Mesenchymal stem cell (in vitro differentiated cells and primary cell): ENCODE measurements at regions not wholly inside any gene's neighbourhood (a gene's known extent, or its start where the extent isn't known, plus 50 kb on each side); places are given as distances from the start of the nearest gene placed in this dataset. TPM values are rescaled to one million over a fixed set of nuclear protein-coding genes. Genes with fewer than 3 reads are reported as not detected.

ENCODE experiments used
- DNase-seq: peaks from one replicate; pipeline ENCODE4 v3.0.0-alpha.2; 2013
- H2AFZ ChIP-seq: one replicate; pipeline ENCODE4 v1.6.1; 2013; ENCODE audit warnings: low read depth, mild to moderate bottlenecking, control low read depth, inconsistent platforms, low read length, moderate library complexity
- H2AK5ac ChIP-seq: 2 replicates; pipeline ENCODE4 v1.6.1; 2013; ENCODE audit warnings: low read length, moderate library complexity, mild to moderate bottlenecking, inconsistent platforms; ENCODE audit not compliant: severe bottlenecking
- H2BK120ac ChIP-seq: one replicate; pipeline ENCODE4 v1.6.1; 2013; ENCODE audit warnings: low read depth, mild to moderate bottlenecking, inconsistent platforms, low read length, moderate library complexity
- H2BK12ac ChIP-seq, 2 experiments: one replicate each; pipeline ENCODE4 v1.6.1; 2013; ENCODE audit warnings: inconsistent platforms in 2 of 2, low read length in 2 of 2, mild to moderate bottlenecking in 2 of 2, moderate library complexity in 2 of 2, control low read depth in 1 of 2
- H2BK15ac ChIP-seq: one replicate; pipeline ENCODE4 v1.6.1; 2013; ENCODE audit warnings: mild to moderate bottlenecking, low read depth, inconsistent platforms; ENCODE audit not compliant: poor library complexity, severe bottlenecking
- H2BK5ac ChIP-seq: 2 replicates; pipeline ENCODE4 v1.6.1; 2013; ENCODE audit warnings: low read depth, mild to moderate bottlenecking, low read length, control low read depth, inconsistent platforms; ENCODE audit not compliant: poor library complexity, severe bottlenecking
- H3K14ac ChIP-seq, 2 experiments: one replicate each; pipeline ENCODE4 v1.6.1; 2013; ENCODE audit warnings: inconsistent platforms in 2 of 2, low read length in 2 of 2, control low read depth in 1 of 2, mild to moderate bottlenecking in 1 of 2, moderate library complexity in 1 of 2
- H3K18ac ChIP-seq, 2 experiments: one replicate each; pipeline ENCODE4 v1.6.1; 2013; ENCODE audit warnings: inconsistent platforms in 2 of 2, low read length in 2 of 2, control low read depth in 1 of 2, low read depth in 1 of 2, mild to moderate bottlenecking in 1 of 2
- H3K23ac ChIP-seq, 2 experiments: one replicate each; pipeline ENCODE4 v1.6.1; 2013; ENCODE audit warnings: inconsistent platforms in 2 of 2, low read length in 2 of 2, mild to moderate bottlenecking in 2 of 2, moderate library complexity in 2 of 2, control low read depth in 1 of 2
- H3K27ac ChIP-seq: 2 replicates; pipeline ENCODE4 v1.5.1; 2013; ENCODE audit warnings: mild to moderate bottlenecking, moderate library complexity, low read length, control low read depth, inconsistent platforms; ENCODE audit not compliant: poor library complexity, severe bottlenecking
- H3K27me3 ChIP-seq, 2 experiments: 2 replicates each; pipeline versions ENCODE4 v1.6.1 to v1.7.0; 2013; ENCODE audit warnings: low read length in 2 of 2, mild to moderate bottlenecking in 2 of 2, moderate library complexity in 2 of 2, control low read depth in 1 of 2, inconsistent platforms in 1 of 2; ENCODE audit not compliant: control insufficient read depth in 1 of 2, insufficient read depth in 1 of 2
- H3K36me3 ChIP-seq, 2 experiments: 2 replicates each; pipeline versions ENCODE4 v1.6.1 to v1.7.0; 2013; ENCODE audit warnings: low read length in 2 of 2, control low read depth in 1 of 2, inconsistent platforms in 1 of 2, low read depth in 1 of 2, mild to moderate bottlenecking in 1 of 2; ENCODE audit not compliant: insufficient read depth in 2 of 2, control insufficient read depth in 1 of 2
- H3K4ac ChIP-seq, 2 experiments: one replicate each; pipeline ENCODE4 v1.6.1; 2013; ENCODE audit warnings: inconsistent platforms in 2 of 2, low read length in 2 of 2, mild to moderate bottlenecking in 2 of 2, moderate library complexity in 2 of 2, control low read depth in 1 of 2, low read depth in 1 of 2
- H3K4me1 ChIP-seq: 2 replicates; pipeline ENCODE4 v1.6.1; 2013; ENCODE audit warnings: low read depth, low read length, control low read depth; ENCODE audit not compliant: control insufficient read depth, insufficient read depth
- H3K4me2 ChIP-seq: 2 replicates; pipeline ENCODE4 v1.6.1; 2013; ENCODE audit warnings: low read length, mild to moderate bottlenecking, inconsistent platforms; ENCODE audit not compliant: poor library complexity, severe bottlenecking
- H3K4me3 ChIP-seq, 2 experiments: 2 replicates each; pipeline versions ENCODE4 v1.5.1 to v1.7.0; 2013; ENCODE audit warnings: low read length in 2 of 2, mild to moderate bottlenecking in 2 of 2, control low read depth in 1 of 2, low read depth in 1 of 2; ENCODE audit not compliant: insufficient read depth in 1 of 2
- H3K79me1 ChIP-seq: replicated peaks from 2 replicates; pipeline ENCODE4 v1.6.1; 2013; ENCODE audit warnings: mild to moderate bottlenecking, control low read depth, low read length, inconsistent platforms; ENCODE audit not compliant: poor library complexity, severe bottlenecking
- H3K9ac ChIP-seq: 2 replicates; pipeline ENCODE4 v1.7.0; 2013; ENCODE audit warnings: mild to moderate bottlenecking, low read length, moderate library complexity
- H3K9me3 ChIP-seq: 2 replicates; pipeline ENCODE4 v1.7.0; 2013; ENCODE audit warnings: mild to moderate bottlenecking, low read length; ENCODE audit not compliant: control insufficient read depth
- H4K8ac ChIP-seq: one replicate; pipeline ENCODE4 v1.6.1; 2013; ENCODE audit warnings: inconsistent platforms, mild to moderate bottlenecking, low read length, moderate library complexity
- H4K91ac ChIP-seq: one replicate; pipeline ENCODE4 v1.6.1; 2013; ENCODE audit warnings: mild to moderate bottlenecking, low read length, inconsistent platforms
- WGBS: methylation state at CpG from one replicate; pipeline ENCODE4 v1.1.7; 2013; ENCODE audit warnings: mixed read lengths; 5-methylcytosine and 5-hydroxymethylcytosine counted together
- small RNA-seq: library from polyadenylated mRNA; stranded (forward); fragments of <200 nt; extraction: miRNeasy Mini kit (QIAGEN cat#:217004); gene quantifications from one replicate; pipeline ENCODE3, GENCODE V24; 2013; ENCODE audit warnings: low read depth

GRCh38 chr15:91801836-91802534 lies 51.5 kb upstream of the SLCO3A1 start:
- Histone ChIP-seq H2BK120ac (no peak overlapping the region), H3K4me2 (no peak overlapping the region), H3K27ac (no peak overlapping the region), H3K36me3 (no peaks in the 10 kb centered on the region), H3K23ac (no peak overlapping the region), H3K9me3 (no peaks in the 10 kb centered on the region), H3K4me3 (no peak overlapping the region), H2AK5ac (no peak overlapping the region), H3K14ac (no peak overlapping the region), H4K8ac (no peak overlapping the region), H3K4ac (no peak overlapping the region), H3K18ac (no peak overlapping the region), H3K9ac (no peak overlapping the region), H2BK5ac (no peak overlapping the region), H2BK15ac (no peak overlapping the region), H3K4me1 (no peaks in the 10 kb centered on the region), H3K27me3 (peaks cover 0 to 6% of the 10 kb centered on the region in 2 experiments), H2AFZ (no peak overlapping the region), H4K91ac (no peak overlapping the region), H3K79me1 (no peaks in the 10 kb centered on the region), H2BK12ac (no peak overlapping the region)
- no peak for DNase-seq
- WGBS = 72% methylated on average over 9 of the region's 9 CpGs

- Histone ChIP-seq H4K8ac (no peak overlapping the region), H3K18ac (no peak overlapping the region), H3K4ac (no peak overlapping the region), H3K4me3 (no peak overlapping the region), H2AK5ac (no peak overlapping the region), H3K79me1 (no peaks in the 10 kb centered on the region), H2AFZ (no peak overlapping the region), H3K14ac (no peak overlapping the region), H3K23ac (no peak overlapping the region), H3K4me1 (no peaks in the 10 kb centered on the region), H3K9me3 (no peaks in the 10 kb centered on the region), H3K27ac (no peak overlapping the region), H3K27me3 (peaks cover 0 to 6% of the 10 kb centered on the region in 2 experiments), H3K9ac (no peak overlapping the region), H2BK5ac (no peak overlapping the region), H2BK120ac (no peak overlapping the region), H3K36me3 (no peaks in the 10 kb centered on the region), H2BK12ac (no peak overlapping the region), H3K4me2 (no peak overlapping the region), H2BK15ac (no peak overlapping the region), H4K91ac (no peak overlapping the region)
- 65% methylated on average over 6 of the region's 6 CpGs for WGBS
- no peak for DNase-seq
These were observed 50.2 kb upstream of the SLCO3A1 start for GRCh38 chr15:91803260-91803659.

Small RNAs in the stretch of these regions (small RNA-seq; reads per million reads assigned to genes)
- not detected for gene AC107958.1
